ENCODE measurements at regions not wholly inside any gene's neighbourhood (a gene's known extent, or its start where the extent isn't known, plus 50 kb on each side); places are given as distances from the start of the nearest gene placed in this dataset.

- TF ChIP-seq CTCF (IDR thresholded peaks at IDR 0.05) (no peak), POLR2A (IDR thresholded peaks at IDR 0.05) (no peak)
Measured at GRCh38 chr12:76702946-76703345, 61.0 kb upstream of the ZDHHC17 start.

Data from testis (tissue), 2 donors.